GM19351 (cell line): ENCODE measurements at regions not wholly inside any gene's neighbourhood (a gene's known extent, or its start where the extent isn't known, plus 50 kb on each side); places are given as distances from the start of the nearest gene placed in this dataset.

ENCODE experiments used
- ATAC-seq: cut with Tn5 transposase; IDR thresholded peaks from one replicate; pipeline ENCODE4 v1.9.1; 2021; ENCODE audit warnings: mild to moderate bottlenecking, moderate library complexity; ENCODE audit not compliant: unreplicated experiment

- no peak for ATAC-seq
Measured at GRCh38 chr7:52285689-52286088, 749.7 kb upstream of the POM121L12 start.

GRCh38 chr7:52283335-52283734 is 752.1 kb upstream of the POM121L12 start:
- no peak for ATAC-seq

GRCh38 chr7:52273685-52274610 is 761.5 kb upstream of the POM121L12 start:
- ATAC-seq, result no peak

DNA sequence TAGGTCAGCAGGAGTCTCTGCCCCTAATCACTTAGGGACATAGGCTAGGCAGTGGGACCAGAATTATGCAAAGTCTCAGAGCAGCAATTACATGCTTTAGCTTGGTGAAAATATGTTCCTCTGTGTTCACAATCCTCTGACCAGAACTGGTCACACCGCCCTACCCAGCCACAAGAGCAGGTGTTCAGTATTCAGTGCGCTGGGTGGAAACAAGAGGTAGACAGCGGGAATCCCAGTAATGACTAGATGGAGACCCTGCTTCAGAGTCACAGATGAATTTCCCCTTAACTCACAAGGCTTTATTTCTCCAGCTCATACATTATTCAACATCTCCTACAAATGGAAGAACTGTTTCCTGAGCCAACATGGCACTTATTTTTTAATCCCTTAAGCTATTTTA is 763.7 kb upstream of the POM121L12 start:
- no peak for ATAC-seq

DNA sequence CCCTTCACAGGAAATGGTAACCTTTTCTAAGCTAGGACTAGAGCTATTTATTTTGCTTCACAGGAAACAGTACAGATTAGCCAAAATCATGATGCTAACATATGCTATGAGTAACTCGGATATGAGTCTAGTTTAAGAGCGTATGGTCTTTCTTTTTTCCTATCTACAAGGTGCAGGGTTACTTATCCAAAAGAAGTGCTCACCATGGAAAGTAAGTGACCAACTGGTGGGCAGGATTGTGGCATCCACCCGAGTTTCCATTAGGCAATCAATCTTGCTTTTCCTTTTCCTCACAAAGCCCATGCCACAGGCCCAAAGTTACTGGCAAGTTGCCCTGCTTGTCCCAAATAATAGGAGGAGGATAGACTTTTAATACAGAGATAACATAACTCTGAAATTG is 765.1 kb upstream of the POM121L12 start:
- no peak for ATAC-seq

- no peak for ATAC-seq
Measured at GRCh38 chr7:52269669-52270068, 765.8 kb upstream of the POM121L12 start.

- no peak for ATAC-seq
Measured at GRCh38 chr7:52261057-52261456, 774.4 kb upstream of the POM121L12 start.

GRCh38 chr7:52260046-52260665 is 775.3 kb upstream of the POM121L12 start:
- no peak for ATAC-seq

DNA sequence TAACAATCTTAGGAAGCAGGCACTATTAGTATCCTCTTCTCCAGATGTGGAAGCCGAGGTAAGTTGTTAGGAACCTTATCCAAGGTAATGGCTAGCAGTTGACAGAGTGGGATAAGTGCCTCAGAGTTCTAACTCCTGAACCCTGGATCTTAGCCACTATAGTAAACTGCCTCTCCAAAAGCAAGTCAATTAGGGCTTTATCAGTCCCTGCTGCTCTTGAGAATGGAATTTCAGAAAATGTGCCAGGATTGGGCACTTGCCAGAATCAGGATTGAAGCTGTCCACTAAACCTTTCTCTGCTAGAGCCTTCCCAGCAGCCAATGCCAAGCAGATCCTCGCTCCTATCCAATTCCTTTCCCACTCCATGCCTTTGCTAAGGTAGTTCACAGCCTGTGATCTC is 777.5 kb upstream of the POM121L12 start:
- ATAC-seq, result no peak

DNA sequence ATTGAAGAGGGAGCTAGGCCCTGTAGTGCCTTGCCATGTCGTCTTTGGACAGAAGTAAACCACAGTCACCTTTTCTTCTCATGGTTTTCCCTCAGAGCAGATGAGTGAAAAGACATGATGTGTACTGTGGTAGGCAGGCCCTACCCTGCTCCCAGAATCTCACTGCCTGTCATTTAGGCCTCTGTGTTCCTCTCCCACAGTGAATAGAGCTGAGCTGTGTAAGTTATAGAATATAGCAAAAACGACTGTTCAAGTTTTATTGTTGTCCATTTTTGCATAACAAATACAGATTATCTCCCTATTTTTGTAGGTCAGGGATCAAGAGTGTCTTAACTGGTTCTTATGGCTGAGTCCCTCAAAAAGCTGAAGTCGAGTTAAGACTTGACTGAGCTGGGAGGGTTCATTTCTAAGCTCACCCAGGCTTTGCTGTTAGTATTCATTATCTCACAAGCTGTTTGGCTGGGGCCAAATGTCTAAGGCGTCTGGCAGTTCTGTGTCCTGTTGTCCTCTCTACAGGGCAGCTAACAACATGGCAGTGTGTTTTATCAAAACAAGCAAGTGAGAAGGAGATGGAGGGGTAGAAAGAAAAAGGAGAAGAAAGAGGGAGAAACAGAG is 780.9 kb upstream of the POM121L12 start:
- ATAC-seq, result no peak

DNA sequence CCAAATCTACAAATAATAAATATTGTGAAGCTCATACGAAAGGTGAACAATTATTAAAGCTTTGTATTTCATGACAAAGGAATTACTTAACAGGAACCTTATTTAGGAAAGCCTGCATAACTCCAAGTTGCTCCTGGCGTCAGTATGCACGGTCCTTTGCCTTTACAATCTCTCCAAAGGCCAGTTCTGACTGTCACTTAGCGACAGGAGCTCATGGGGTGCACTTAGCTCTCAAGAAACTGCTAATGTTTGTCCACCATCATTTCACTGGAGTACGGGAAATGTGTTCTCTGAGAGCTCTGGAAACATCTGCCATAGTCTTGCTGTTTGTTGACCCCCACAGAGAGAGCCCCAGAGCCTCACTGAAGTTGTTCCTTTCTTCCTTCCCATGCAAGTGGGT is 781.5 kb upstream of the POM121L12 start:
- no peak for ATAC-seq

GRCh38 chr7:52249741-52250140 is 785.7 kb upstream of the POM121L12 start:
- no peak for ATAC-seq

GRCh38 chr7:52247518-52247917 is 787.9 kb upstream of the POM121L12 start:
- no peak for ATAC-seq

DNA sequence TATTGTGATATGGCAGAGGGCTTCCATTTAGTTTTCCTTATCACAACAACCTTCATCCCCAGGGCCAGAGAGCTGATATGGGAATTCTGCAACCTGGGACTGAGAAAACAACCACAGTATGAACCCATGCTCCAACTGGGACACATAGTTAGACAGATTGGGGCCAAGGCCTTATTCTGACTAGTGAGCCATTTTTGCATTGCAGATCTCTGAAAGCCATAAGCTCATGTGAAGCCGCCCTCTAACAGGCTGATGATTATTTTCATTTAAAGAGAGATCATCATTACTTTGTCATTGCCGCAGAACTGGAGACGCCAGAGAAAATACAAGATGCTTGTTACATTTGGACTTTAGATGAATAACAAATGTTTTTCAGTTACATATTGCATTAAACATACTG is 791.7 kb upstream of the POM121L12 start:
- ATAC-seq, result no peak

GRCh38 chr7:52233248-52233647 is 802.2 kb upstream of the POM121L12 start:
- ATAC-seq, result no peak

DNA sequence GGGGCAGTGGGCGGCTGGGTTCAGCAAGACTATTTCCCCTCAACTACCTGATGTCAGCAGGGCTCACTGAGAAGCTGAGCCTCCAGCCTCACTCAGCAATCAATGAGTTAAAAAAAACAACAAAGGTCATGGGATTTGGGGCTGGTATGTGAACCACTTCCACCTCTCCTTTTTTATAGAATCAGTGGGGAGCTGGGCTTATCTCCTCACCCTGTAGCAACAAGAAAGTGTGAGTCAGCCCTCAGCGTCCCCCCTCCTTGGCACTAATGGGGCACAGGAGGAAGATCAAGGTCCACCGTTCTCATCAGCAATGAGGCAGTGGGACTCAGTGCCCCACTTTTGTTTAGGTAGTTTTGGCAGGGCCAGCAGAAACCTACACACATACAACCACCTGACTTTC is 823.5 kb upstream of the POM121L12 start:
- no peak for ATAC-seq

DNA sequence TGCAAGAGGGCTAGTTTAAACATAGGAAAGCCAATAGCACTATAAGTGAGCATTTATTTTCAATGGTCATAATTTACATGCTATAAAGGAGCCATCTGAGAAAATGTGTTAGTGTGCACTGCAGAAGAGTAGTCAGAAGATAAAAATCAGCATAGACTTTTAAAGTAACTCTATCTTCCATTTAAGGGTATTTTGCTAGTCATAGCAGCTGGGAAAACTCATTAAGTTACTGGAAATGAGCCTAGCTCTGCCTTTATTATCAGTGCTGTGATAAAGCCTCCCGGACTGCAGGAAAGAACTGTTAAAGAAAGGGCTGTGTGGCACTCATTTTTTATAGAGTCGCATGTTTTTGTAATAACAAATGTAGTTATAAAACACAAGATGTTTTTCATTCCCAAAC is 825.8 kb upstream of the POM121L12 start:
- no peak for ATAC-seq

- no peak for ATAC-seq
Measured at GRCh38 chr7:52197221-52197620, 838.2 kb upstream of the POM121L12 start.

- no peak for ATAC-seq
Measured at GRCh38 chr7:52195664-52196063, 839.8 kb upstream of the POM121L12 start.

GRCh38 chr7:52189153-52189778 is 846.2 kb upstream of the POM121L12 start:
- no peak for ATAC-seq

DNA sequence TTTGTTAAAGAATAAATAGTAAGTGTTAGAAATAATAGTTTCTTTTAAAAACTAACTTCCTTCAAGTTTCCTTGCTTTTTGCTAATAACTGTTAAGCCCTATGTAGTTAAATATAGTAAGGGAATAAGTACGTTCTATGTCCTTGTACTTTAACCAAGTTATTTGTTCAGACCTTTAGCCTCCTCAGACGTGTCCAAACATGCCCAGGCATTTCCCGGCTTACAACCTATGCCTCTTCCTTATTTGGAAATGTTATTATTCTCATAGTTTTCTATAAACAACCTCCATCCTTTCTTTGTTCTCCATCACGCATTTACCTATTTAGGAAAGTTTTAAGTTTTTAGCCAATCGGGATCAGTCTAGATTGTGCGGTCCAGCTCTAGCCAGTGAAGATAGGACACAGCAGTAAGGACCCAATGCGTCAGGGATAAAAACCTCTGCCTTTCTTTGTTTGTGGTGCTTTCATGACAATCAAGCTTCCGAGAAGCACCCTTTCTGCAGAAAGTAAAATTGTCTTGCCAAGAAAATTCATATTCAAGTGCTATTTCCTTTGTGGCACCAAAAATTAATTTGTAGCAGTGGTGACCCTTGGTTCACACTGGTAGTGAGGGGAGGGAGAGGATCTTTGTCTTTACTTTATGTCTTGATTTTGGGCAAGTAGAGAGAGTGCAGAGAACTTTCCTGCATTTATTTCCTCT is 851.3 kb upstream of the POM121L12 start:
- no peak for ATAC-seq
